ENCODE measurements at regions not wholly inside any gene's neighbourhood (a gene's known extent, or its start where the extent isn't known, plus 50 kb on each side); places are given as distances from the start of the nearest gene placed in this dataset.

DNA sequence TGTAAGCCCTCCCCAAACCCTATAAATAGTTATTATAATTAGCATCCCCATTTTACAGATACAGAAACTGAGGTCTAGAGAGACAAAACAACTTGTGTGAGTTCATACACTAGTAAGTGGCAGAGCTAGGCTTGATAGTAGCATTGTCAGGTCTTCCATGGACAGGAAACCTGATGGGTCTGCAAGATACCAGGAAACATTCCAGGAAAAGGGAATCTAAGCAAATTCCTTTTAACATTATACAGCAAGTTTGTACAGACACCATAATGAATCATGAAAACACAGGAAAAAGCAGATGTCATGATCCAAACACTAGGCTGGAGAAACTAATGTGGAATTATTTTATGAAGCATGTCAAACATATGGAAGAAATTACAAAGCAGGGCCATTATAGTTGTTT lies 89.1 kb upstream of the KCNK2 start:
- Histone ChIP-seq H3K9me3 (no peaks in the 10 kb centered on the region), H3K27me3 (no peaks in the 10 kb centered on the region)

DNA sequence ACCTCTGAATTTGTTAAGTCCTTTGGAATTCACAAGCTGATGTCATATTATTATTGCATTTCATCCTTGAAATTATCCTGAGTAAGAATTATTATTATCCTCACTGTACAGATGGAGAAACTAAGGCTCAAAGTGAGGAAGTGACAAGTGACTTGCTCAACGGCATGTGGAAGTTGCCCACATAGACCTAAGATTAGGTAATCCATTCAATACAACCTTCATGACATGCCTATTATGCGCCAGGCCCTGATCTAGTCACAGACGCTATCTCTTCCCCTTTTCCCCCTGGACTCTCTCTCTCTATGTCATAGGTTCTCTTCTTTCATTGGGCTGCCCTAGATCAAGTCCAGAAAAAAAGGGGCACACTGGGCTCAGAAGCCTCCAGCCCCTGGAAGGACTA lies 84.9 kb upstream of the KCNK2 start:
- no peaks in the 10 kb centered on the region for H3K36me3 ChIP-seq
- no peak overlapping the region for H3K4me3 ChIP-seq
- no peak for DNase-seq
- no peaks in the 10 kb centered on the region for H3K4me1 ChIP-seq
- H3K27me3 ChIP-seq: no peaks in the 10 kb centered on the region
- H3K9me3 ChIP-seq: no peaks in the 10 kb centered on the region
- H3K27ac ChIP-seq: no peak overlapping the region
- TF ChIP-seq, protein P1, sequence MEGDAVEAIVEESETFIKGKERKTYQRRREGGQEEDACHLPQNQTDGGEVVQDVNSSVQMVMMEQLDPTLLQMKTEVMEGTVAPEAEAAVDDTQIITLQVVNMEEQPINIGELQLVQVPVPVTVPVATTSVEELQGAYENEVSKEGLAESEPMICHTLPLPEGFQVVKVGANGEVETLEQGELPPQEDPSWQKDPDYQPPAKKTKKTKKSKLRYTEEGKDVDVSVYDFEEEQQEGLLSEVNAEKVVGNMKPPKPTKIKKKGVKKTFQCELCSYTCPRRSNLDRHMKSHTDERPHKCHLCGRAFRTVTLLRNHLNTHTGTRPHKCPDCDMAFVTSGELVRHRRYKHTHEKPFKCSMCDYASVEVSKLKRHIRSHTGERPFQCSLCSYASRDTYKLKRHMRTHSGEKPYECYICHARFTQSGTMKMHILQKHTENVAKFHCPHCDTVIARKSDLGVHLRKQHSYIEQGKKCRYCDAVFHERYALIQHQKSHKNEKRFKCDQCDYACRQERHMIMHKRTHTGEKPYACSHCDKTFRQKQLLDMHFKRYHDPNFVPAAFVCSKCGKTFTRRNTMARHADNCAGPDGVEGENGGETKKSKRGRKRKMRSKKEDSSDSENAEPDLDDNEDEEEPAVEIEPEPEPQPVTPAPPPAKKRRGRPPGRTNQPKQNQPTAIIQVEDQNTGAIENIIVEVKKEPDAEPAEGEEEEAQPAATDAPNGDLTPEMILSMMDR (IDR thresholded peaks at IDR 0.05): no peak
- intact Hi-C loops (cut with DNase I; ENCODE audit: low total_unique reads): no loop called here

More for the DNA sequence above, 89.1 kb upstream of the KCNK2 start:
- no peak overlapping the region for H3K4me3 ChIP-seq
- TF ChIP-seq, protein P1 (IDR thresholded peaks at IDR 0.05): no peak
- H3K27ac ChIP-seq: no peak overlapping the region
- no peak for DNase-seq
- H3K4me1 ChIP-seq: no peaks in the 10 kb centered on the region
- intact Hi-C loops (cut with DNase I; ENCODE audit: low total_unique reads): no loop called here
- H3K36me3 ChIP-seq: no peaks in the 10 kb centered on the region

DNA sequence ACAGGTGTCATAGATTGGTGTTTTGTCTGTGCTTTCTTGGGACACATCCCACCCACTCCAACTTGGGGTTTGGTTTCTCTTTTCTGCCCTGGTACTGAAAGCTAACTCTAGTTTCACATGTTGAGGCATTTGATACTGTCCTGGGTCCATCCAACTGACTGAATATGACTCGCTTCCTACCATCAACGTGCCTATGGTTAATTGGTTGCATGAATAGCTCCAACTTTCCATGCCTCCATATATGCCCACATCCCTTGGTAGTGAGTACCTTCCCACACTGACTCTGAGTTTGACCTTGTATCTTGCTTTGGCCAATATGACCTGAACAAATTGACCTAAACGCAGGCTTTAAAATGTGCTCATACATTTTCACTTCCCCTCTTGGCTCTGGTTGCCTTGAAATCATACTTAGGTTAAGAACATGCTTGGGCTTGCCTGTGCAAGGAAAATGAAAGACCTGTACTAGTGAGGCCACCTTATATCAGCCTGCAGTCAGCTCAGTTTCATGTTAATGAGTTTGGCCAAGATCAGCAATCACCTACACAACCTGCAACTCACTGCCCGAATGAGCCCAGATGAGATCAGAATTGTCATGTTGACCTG lies 81.0 kb upstream of the KCNK2 start:
- intact Hi-C loops (cut with DNase I; ENCODE audit: low total_unique reads): no loop called here

DNA sequence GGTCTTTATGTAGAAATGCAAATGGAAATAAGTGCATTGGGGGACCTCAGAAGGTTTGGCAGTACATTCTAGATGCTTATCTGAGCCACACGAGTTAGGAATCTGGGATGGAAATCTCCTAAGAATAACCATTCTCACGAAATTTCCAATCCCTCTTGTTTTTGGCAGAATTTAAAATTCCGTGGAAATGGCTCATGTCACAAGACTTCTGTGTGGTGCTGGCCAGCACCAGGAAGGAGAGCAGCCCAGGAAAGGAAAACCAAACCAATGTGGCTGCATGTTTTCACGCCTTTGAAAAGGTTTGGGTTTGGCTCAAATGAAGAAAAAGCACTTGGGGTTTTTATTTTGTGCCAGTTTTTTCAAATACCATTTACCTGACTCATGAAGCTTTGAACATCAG lies 80.1 kb upstream of the KCNK2 start:
- DNase-seq: no peak
- intact Hi-C loops (cut with DNase I; ENCODE audit: low total_unique reads): no loop called here
- H3K4me1 ChIP-seq: no peaks in the 10 kb centered on the region
- no peaks in the 10 kb centered on the region for H3K27me3 ChIP-seq
- H3K9me3 ChIP-seq: no peaks in the 10 kb centered on the region
- TF ChIP-seq, protein P1 (IDR thresholded peaks at IDR 0.05): no peak
- H3K4me3 ChIP-seq: no peak overlapping the region
- H3K27ac ChIP-seq: no peak overlapping the region
- no peaks in the 10 kb centered on the region for H3K36me3 ChIP-seq

More for the DNA sequence above, 81.0 kb upstream of the KCNK2 start:
- no peak for DNase-seq
- Histone ChIP-seq H3K9me3 (no peaks in the 10 kb centered on the region), H3K27me3 (no peaks in the 10 kb centered on the region), H3K27ac (no peak overlapping the region), H3K4me1 (no peaks in the 10 kb centered on the region), H3K4me3 (no peak overlapping the region), H3K36me3 (no peaks in the 10 kb centered on the region)
- TF ChIP-seq, protein P1 (IDR thresholded peaks at IDR 0.05): no peak

DNA sequence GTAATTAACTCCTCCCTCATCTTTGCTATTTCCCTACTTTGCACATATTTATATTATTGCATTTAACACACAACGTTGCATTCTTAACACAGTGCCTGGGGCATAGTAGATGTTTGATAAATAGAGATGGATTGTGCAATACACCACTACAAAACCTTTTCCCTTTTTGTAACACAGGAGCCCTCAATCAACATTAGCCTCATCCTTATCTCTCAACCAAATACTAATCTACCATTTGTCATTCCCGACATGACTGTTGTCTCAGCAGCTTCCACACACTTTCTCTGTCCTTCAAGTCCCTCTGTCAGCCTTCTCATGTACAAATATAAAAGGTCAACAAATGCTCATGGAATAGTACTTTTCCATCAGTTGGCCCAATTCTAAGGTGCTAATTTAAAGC lies 78.9 kb upstream of the KCNK2 start:
- Histone ChIP-seq H3K4me1 (no peaks in the 10 kb centered on the region), H3K4me3 (no peak overlapping the region), H3K36me3 (no peaks in the 10 kb centered on the region), H3K27ac (no peak overlapping the region), H3K27me3 (no peaks in the 10 kb centered on the region), H3K9me3 (no peaks in the 10 kb centered on the region)
- intact Hi-C loops (cut with DNase I; ENCODE audit: low total_unique reads): no loop called here
- TF ChIP-seq, protein P1 (IDR thresholded peaks at IDR 0.05): no peak
- DNase-seq: no peak

Data from tibial artery (tissue), 4 donors.